ENCODE measurements at regions not wholly inside any gene's neighbourhood (a gene's known extent, or its start where the extent isn't known, plus 50 kb on each side); places are given as distances from the start of the nearest gene placed in this dataset.

DNA sequence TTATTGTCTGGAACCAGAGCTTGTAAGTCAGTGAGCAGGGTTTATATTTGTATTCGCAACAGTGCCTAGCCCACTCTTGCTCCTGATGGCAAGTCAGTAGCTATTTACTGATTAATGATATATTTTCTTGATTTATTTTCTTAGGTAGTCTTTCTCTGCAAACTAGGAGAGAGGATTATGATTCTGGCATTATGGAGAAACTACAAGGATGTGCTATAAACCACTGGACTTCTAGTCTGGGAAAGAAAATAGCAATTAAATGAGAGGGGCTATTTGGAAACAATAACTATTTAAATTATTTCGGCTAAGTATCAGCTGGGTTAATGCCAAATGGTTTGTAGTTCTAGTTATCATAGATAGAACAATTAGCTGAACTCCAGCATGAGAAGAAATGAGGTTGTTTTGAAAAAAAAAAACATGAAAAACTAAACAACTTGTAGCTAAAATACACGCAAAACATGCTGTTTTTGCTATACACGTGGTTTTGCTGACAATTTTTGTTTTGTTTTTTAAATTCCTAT is 304.9 kb upstream of the TCF21 start:
- H3K9me3 Mint-ChIP-seq: no peaks in the 10 kb centered on the region
- H3K27me3 Mint-ChIP-seq: no peaks in the 10 kb centered on the region
- DNase-seq: no peak
- H3K36me3 Mint-ChIP-seq: no peaks in the 10 kb centered on the region
- no peak for ATAC-seq (ENCODE audit: low read depth)
- POLR2A ChIA-PET: no interaction called here
- H3K4me3 Mint-ChIP-seq: no peak overlapping the region
- no peaks in the 10 kb centered on the region for H3K4me1 Mint-ChIP-seq
- H3K27ac Mint-ChIP-seq: no peak overlapping the region

- no peak for ATAC-seq (ENCODE audit: low read depth)
- POLR2A ChIA-PET: no interaction called here
Measured at GRCh38 chr6:133584823-133585222, 304.1 kb upstream of the TCF21 start.

GRCh38 chr6:133585978-133586377 is 302.9 kb upstream of the TCF21 start:
- Mint-ChIP-seq H3K27ac (no peak overlapping the region), H3K4me1 (no peaks in the 10 kb centered on the region), H3K9me3 (no peaks in the 10 kb centered on the region), H3K27me3 (peaks cover 5% of the 10 kb centered on the region), H3K36me3 (no peaks in the 10 kb centered on the region), H3K4me3 (no peak overlapping the region)
- POLR2A ChIA-PET: no interaction called here
- no peak for ATAC-seq (ENCODE audit: low read depth)
- no peak for DNase-seq

More at GRCh38 chr6:133584823-133585222, 304.1 kb upstream of the TCF21 start:
- no peak overlapping the region for H3K27ac Mint-ChIP-seq
- H3K27me3 Mint-ChIP-seq: no peaks in the 10 kb centered on the region
- no peaks in the 10 kb centered on the region for H3K36me3 Mint-ChIP-seq
- no peak for DNase-seq
- H3K4me1 Mint-ChIP-seq: no peaks in the 10 kb centered on the region
- H3K4me3 Mint-ChIP-seq: no peak overlapping the region
- H3K9me3 Mint-ChIP-seq: no peaks in the 10 kb centered on the region

DNA sequence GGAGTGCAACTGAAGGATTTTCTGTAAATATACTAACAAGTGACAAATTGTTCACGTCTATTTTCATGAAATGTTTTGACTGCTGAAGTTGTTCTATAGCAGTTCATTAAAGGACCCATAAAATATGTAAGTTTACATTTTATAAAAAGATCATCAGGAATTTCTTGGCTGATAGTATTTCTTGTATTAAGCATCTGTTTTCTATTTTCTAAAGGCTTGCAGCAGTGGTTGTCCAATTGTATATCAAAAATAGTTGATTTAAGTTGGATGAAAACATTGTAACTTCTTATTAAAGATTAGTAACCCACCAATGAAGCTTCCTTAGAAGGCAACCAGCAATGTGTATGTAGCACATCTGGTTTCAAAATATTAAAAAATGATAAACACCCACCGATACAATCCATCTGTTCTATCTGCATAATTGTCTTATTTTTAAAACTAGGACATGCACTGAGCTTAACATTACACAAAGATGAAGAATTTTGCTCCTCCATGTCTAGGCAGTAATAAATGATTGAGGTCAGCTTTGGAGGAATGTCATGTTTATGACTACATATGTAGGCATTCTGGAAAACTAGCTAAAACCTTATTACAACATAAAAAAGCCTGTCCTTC is 301.3 kb upstream of the TCF21 start:
- ATAC-seq (ENCODE audit: low read depth): no peak
- H3K36me3 Mint-ChIP-seq: no peaks in the 10 kb centered on the region
- no peaks in the 10 kb centered on the region for H3K9me3 Mint-ChIP-seq
- H3K27me3 Mint-ChIP-seq: peaks cover 6% of the 10 kb centered on the region
- POLR2A ChIA-PET: no interaction called here
- H3K4me3 Mint-ChIP-seq: no peak overlapping the region
- no peaks in the 10 kb centered on the region for H3K4me1 Mint-ChIP-seq
- H3K27ac Mint-ChIP-seq: no peak overlapping the region
- no peak for DNase-seq

- no peaks in the 10 kb centered on the region for H3K4me1 Mint-ChIP-seq
- H3K27ac Mint-ChIP-seq: no peak overlapping the region
- DNase-seq (no peak), ATAC-seq (ENCODE audit: low read depth) (no peak)
- POLR2A ChIA-PET: no interaction called here
- peaks cover 6% of the 10 kb centered on the region for H3K27me3 Mint-ChIP-seq
- H3K36me3 Mint-ChIP-seq: no peaks in the 10 kb centered on the region
- H3K9me3 Mint-ChIP-seq: no peaks in the 10 kb centered on the region
- H3K4me3 Mint-ChIP-seq: no peak overlapping the region
Measured at GRCh38 chr6:133590196-133590595, 298.7 kb upstream of the TCF21 start.

- no peak overlapping the region for H3K4me3 Mint-ChIP-seq
- no peaks in the 10 kb centered on the region for H3K4me1 Mint-ChIP-seq
- H3K9me3 Mint-ChIP-seq: no peaks in the 10 kb centered on the region
- H3K36me3 Mint-ChIP-seq: no peaks in the 10 kb centered on the region
- H3K27me3 Mint-ChIP-seq: peaks cover 6% of the 10 kb centered on the region
- no peak for ATAC-seq (ENCODE audit: low read depth)
- DNase-seq: no peak
- no peak overlapping the region for H3K27ac Mint-ChIP-seq
- POLR2A ChIA-PET: no interaction called here
Measured at GRCh38 chr6:133590814-133591213, 298.1 kb upstream of the TCF21 start.

DNA sequence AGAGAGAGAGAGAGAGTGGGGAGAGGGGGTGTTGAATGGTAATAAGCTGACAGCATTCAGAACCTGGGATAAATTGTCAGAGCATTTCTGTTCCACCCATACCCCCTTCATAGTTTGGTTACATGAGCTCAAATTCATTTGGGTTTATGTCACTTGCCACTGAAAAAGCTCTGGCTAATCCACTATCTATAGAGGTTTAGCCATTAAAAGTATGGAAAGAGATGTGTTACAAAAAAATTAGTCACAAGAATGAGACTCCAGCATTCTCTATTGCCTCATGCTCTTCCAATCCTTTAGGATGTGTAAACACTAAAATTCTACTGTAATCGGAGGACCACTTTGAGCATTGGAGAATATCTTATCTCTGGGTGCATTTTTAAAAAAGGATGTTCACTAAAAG is 297.6 kb upstream of the TCF21 start:
- no peak for DNase-seq
- POLR2A ChIA-PET: no interaction called here
- H3K4me3 Mint-ChIP-seq: no peak overlapping the region
- H3K36me3 Mint-ChIP-seq: no peaks in the 10 kb centered on the region
- no peaks in the 10 kb centered on the region for H3K4me1 Mint-ChIP-seq
- no peaks in the 10 kb centered on the region for H3K9me3 Mint-ChIP-seq
- H3K27me3 Mint-ChIP-seq: peaks cover 6% of the 10 kb centered on the region
- H3K27ac Mint-ChIP-seq: no peak overlapping the region
- ATAC-seq (ENCODE audit: low read depth): no peak

DNA sequence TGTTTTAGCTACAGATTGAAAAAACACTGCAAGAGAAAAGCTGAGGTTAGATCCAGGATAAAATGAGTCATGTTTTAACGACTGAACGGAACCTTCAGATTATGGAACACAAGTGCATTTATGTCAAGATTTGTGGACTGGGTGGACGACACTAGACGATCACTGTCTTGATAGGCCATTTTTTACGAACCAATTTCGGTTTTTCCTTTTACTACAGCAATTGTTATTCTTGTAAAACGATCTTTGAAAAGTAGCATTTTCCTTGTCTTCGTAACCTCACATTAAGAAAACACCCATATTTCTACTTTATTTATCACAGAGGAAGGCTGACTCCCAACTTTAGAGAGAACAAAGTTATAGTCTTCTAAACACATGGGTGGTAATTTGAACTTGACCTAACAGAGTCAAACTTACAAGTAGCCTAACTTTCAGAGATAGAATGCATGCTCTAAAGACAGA is 294.2 kb upstream of the TCF21 start:
- peaks cover 6% of the 10 kb centered on the region for H3K27me3 Mint-ChIP-seq
- no peaks in the 10 kb centered on the region for H3K9me3 Mint-ChIP-seq
- no peaks in the 10 kb centered on the region for H3K36me3 Mint-ChIP-seq
- DNase-seq (no peak), ATAC-seq (ENCODE audit: low read depth) (no peak)
- H3K4me1 Mint-ChIP-seq: no peaks in the 10 kb centered on the region
- no peak overlapping the region for H3K27ac Mint-ChIP-seq
- H3K4me3 Mint-ChIP-seq: no peak overlapping the region
- POLR2A ChIA-PET: no interaction called here

DNA sequence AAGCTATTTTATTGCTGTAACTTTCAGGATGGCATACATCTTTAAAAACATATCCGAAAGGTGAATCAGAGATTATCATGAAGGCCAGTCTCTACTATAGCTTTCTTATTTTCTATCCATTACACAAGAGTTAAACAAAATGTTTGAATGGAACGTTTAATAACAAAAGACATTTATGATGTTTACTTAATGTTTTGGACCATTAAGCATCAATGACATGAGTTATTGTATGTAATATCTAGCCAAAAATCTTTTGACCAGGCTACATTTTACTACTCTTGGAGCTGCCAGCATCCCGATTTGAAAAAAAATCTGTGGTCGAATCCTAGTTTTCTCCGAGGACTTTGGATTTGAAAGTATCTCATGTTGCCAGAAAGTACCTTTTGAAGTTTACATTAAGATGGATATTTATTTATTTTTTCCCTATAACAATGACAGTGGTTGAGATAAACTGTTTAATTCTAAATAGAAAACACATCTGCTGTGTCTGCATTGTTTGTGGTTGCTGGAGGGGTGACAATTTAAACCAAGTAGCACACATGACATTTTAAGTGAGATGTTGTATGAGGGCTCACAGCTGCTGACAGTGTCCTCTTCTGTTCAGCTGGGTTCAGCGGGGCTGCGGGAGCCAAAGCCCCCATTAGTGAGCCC is 293.7 kb upstream of the TCF21 start:
- Mint-ChIP-seq H3K4me3 (no peak overlapping the region), H3K9me3 (no peaks in the 10 kb centered on the region), H3K27me3 (peaks cover 6% of the 10 kb centered on the region), H3K4me1 (no peaks in the 10 kb centered on the region), H3K27ac (no peak overlapping the region), H3K36me3 (no peaks in the 10 kb centered on the region)
- POLR2A ChIA-PET: no interaction called here
- ATAC-seq (ENCODE audit: low read depth) (no peak), DNase-seq (no peak)

- DNase-seq (no peak), ATAC-seq (ENCODE audit: low read depth) (no peak)
- POLR2A ChIA-PET: no interaction called here
- H3K4me3 Mint-ChIP-seq: no peak overlapping the region
- no peaks in the 10 kb centered on the region for H3K4me1 Mint-ChIP-seq
- H3K27ac Mint-ChIP-seq: no peak overlapping the region
- H3K9me3 Mint-ChIP-seq: no peaks in the 10 kb centered on the region
- H3K36me3 Mint-ChIP-seq: no peaks in the 10 kb centered on the region
- H3K27me3 Mint-ChIP-seq: peaks cover 2% of the 10 kb centered on the region
Measured at GRCh38 chr6:133606852-133607251, 282.1 kb upstream of the TCF21 start.

DNA sequence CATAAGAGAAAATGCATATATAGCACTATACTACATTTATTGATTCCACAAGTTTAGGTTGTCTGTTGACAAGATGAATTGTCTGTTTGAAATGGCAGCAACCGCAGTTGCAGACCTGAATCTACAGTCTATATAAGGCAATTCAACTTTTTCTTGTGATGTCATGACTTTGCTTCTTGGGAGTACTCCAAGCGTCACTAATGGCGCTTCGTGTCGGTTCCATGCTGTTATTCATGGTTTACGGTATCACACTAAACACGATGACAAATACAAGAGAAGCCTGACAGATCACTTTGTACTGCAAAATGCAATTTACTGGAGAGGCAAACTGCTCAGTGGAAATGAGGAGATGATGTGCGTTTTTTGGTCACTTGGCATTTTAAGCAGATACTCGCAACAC is 280.3 kb upstream of the TCF21 start:
- DNase-seq: no peak
- H3K36me3 Mint-ChIP-seq: no peaks in the 10 kb centered on the region
- peaks cover 2% of the 10 kb centered on the region for H3K27me3 Mint-ChIP-seq
- H3K4me1 Mint-ChIP-seq: no peaks in the 10 kb centered on the region
- no peak overlapping the region for H3K4me3 Mint-ChIP-seq
- no peak for ATAC-seq (ENCODE audit: low read depth)
- POLR2A ChIA-PET: no interaction called here
- H3K27ac Mint-ChIP-seq: no peak overlapping the region
- no peaks in the 10 kb centered on the region for H3K9me3 Mint-ChIP-seq

GRCh38 chr6:133609415-133610226 is 279.3 kb upstream of the TCF21 start:
- peaks cover 2% of the 10 kb centered on the region for H3K27me3 Mint-ChIP-seq
- DNase-seq: no peak
- H3K4me1 Mint-ChIP-seq: no peaks in the 10 kb centered on the region
- no peaks in the 10 kb centered on the region for H3K9me3 Mint-ChIP-seq
- no peak overlapping the region for H3K27ac Mint-ChIP-seq
- H3K36me3 Mint-ChIP-seq: no peaks in the 10 kb centered on the region
- no peak overlapping the region for H3K4me3 Mint-ChIP-seq
- no peak for ATAC-seq (ENCODE audit: low read depth)
- POLR2A ChIA-PET: no interaction called here

- Mint-ChIP-seq H3K27ac (no peak overlapping the region), H3K4me3 (no peak overlapping the region), H3K9me3 (no peaks in the 10 kb centered on the region), H3K4me1 (no peaks in the 10 kb centered on the region), H3K36me3 (no peaks in the 10 kb centered on the region), H3K27me3 (peaks cover 2% of the 10 kb centered on the region)
- DNase-seq (no peak), ATAC-seq (ENCODE audit: low read depth) (no peak)
- POLR2A ChIA-PET: no interaction called here
Measured at GRCh38 chr6:133610227-133610840, 278.6 kb upstream of the TCF21 start.
